ENCODE measurements at regions not wholly inside any gene's neighbourhood (a gene's known extent, or its start where the extent isn't known, plus 50 kb on each side); places are given as distances from the start of the nearest gene placed in this dataset.
"Not testable (repeated sequence)": the region's sequence is repeated elsewhere in the genome, so short reads cannot be mapped to it uniquely, and the experiment has no call there.

DNA sequence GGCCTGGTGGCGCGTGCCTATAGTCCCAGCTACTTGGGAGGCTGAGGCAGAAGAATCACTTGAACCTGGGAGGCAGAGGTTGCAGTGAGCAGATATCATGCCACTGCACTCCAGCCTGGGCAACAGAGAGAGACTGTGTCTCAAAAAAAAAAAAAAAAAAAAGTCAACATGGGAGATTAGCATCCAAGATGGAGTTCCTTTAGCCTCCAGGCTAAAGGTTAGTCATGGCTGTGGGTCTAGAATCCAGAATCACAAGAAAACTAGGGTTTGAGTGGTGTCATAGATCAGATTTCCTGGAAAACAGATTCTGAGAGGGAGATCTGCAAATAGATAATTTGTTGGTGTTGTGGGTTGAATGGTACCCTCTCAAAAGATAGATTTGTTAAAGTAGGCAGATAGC is 117.2 kb downstream of the CD24 start:
- H3K4me3 ChIP-seq (ENCODE audit: low read length); H3K9me3 ChIP-seq (ENCODE audit: low read length); H3K36me3 ChIP-seq (ENCODE audit: insufficient read depth, low read length); H3K4me1 ChIP-seq (ENCODE audit: insufficient read depth, low read length); H3K27me3 ChIP-seq (ENCODE audit: insufficient read depth, low read length); H2AFZ ChIP-seq (ENCODE audit: low read depth, low read length): not testable (repeated sequence)

DNA sequence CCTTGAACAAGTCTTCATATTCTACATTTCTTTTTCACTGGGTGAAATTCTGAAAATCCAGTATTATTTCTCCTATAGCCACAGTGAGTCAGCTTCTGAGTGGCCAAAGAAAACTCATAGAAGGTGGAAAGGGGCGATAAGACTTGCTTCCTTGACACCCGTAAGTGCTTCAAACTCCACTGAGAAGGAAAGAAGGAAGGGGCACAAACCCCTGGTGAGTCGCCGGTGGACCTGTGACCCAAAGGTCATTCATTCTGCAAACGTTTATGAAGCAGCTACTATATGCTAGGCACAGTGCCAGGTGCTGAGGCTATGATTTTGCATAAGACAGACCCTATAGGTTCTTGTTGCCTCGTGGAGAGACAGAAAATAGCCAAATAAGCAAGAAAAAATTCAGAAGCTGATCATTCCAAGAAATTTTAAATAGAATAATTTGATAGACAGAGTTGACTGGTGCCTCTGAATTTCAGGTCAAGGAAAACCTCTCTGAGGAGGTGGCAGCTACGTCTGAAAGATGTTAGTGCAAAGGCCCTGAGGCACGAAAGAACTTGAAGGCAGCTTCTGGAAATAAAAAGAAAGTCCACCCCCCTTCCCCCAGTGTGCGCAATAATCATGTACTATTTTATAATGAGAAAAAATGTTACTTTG is 118.2 kb downstream of the CD24 start:
- H3K36me3 ChIP-seq (ENCODE audit: insufficient read depth, low read length) = no peaks in the 10 kb centered on the region
- H3K9me3 ChIP-seq (ENCODE audit: low read length) = no peaks in the 10 kb centered on the region
- no peak overlapping the region for H3K4me3 ChIP-seq (ENCODE audit: low read length)
- no peaks in the 10 kb centered on the region for H3K4me1 ChIP-seq (ENCODE audit: insufficient read depth, low read length)
- H2AFZ ChIP-seq (ENCODE audit: low read depth, low read length) = no peak overlapping the region
- H3K27me3 ChIP-seq (ENCODE audit: insufficient read depth, low read length) = no peaks in the 10 kb centered on the region

DNA sequence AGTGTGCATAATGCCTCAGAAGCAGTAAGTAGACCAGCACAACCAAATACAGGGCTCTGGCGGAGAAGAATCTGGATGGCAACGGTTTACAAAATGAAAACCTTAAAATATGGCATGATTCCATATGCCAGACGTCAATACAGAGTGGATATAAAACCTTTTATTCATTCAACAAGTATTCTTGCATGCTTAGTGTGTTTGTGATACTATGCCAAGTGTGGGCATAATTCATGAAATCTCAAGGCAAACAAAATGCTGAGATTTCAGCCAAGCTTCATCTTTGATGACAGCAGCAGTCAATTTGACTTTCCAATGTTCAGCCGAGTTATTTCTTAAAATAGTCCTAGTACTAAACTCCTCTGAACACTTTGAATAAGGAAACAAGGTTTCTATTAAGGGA is 119.4 kb downstream of the CD24 start:
- Histone ChIP-seq H3K9me3 (ENCODE audit: low read length) (no peaks in the 10 kb centered on the region), H3K27me3 (ENCODE audit: insufficient read depth, low read length) (no peaks in the 10 kb centered on the region), H3K36me3 (ENCODE audit: insufficient read depth, low read length) (no peaks in the 10 kb centered on the region), H2AFZ (ENCODE audit: low read depth, low read length) (no peak overlapping the region), H3K4me1 (ENCODE audit: insufficient read depth, low read length) (no peaks in the 10 kb centered on the region), H3K4me3 (ENCODE audit: low read length) (no peak overlapping the region)

DNA sequence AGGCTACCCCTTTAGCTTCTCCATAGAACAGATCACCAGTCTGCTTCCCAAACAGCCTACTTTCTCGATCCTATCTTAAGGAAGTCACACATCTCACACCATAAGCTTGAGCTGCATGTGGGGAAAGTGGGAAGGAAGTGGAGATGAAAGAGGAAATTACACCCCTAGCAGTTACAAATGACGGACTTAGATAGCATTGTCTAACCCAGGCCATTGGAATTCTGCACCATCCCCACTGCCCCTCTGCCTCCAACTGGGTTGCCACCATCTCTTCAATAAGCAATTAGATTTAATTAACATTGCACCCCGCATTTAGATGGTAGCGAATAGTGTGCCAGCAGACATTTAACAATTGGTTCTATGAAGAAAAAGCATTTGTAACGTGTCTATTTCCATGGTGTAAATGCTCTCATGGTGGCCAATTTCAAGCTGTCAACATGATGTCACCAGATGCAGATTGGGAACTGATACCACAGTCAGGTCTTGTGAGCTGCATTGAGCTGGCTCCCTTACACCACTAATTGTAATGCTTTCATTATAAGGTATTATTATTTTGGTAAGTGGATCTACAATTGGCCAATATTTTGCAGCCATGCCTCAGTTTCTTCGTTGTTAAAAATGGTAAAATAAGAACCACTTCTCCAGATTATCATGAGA is 124.7 kb downstream of the CD24 start:
- H3K27me3 ChIP-seq (ENCODE audit: insufficient read depth, low read length) = no peaks in the 10 kb centered on the region
- no peaks in the 10 kb centered on the region for H3K9me3 ChIP-seq (ENCODE audit: low read length)
- H3K36me3 ChIP-seq (ENCODE audit: insufficient read depth, low read length) = no peaks in the 10 kb centered on the region
- no peaks in the 10 kb centered on the region for H3K4me1 ChIP-seq (ENCODE audit: insufficient read depth, low read length)
- H3K4me3 ChIP-seq (ENCODE audit: low read length) = no peak overlapping the region
- H2AFZ ChIP-seq (ENCODE audit: low read depth, low read length) = no peak overlapping the region

DNA sequence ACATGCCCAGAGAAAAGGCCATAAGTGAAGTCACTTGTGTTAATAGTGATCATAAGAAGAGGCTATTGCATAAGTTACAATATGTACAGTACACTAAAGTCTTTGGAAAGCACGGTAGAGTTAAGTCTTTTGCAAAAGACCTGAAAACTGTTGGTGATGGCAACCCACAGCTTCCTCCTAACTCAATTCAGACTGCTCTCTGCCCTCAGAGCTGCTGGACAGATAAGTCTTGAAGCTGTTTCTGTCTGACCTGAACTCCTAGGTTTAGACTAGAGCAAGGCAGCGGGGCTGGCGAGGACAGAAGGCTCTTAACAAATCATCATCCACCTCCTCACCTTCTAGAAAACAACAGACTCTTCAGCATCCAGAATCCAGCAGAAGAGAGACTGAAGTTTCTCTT is 125.4 kb downstream of the CD24 start:
- H3K4me1 ChIP-seq (ENCODE audit: insufficient read depth, low read length) = no peaks in the 10 kb centered on the region
- no peaks in the 10 kb centered on the region for H3K27me3 ChIP-seq (ENCODE audit: insufficient read depth, low read length)
- H3K9me3 ChIP-seq (ENCODE audit: low read length) = no peaks in the 10 kb centered on the region
- no peaks in the 10 kb centered on the region for H3K36me3 ChIP-seq (ENCODE audit: insufficient read depth, low read length)
- no peak overlapping the region for H3K4me3 ChIP-seq (ENCODE audit: low read length)
- H2AFZ ChIP-seq (ENCODE audit: low read depth, low read length) = no peak overlapping the region

DNA sequence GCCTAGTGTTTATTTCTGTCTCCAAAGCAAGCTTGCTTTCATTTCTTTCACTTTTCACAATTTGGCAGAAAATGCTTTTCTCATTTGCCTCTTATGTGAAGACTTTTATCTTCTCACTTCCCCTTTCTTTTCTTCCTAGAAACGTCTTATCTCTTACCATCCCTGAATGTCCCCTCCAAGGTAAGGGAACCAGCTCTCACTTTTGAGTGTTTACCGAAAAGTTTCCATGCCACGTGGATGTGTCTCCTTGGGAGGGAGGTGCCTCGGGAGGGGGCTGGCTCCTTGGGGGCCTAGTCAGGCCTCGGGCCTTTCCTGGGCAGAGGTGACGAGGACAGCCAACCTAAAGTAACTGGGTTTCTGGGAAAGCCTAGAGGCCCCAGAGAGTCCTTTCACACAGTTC is 127.4 kb downstream of the CD24 start:
- Histone ChIP-seq H3K36me3 (ENCODE audit: insufficient read depth, low read length) (no peaks in the 10 kb centered on the region), H3K9me3 (ENCODE audit: low read length) (no peaks in the 10 kb centered on the region), H2AFZ (ENCODE audit: low read depth, low read length) (no peak overlapping the region)

DNA sequence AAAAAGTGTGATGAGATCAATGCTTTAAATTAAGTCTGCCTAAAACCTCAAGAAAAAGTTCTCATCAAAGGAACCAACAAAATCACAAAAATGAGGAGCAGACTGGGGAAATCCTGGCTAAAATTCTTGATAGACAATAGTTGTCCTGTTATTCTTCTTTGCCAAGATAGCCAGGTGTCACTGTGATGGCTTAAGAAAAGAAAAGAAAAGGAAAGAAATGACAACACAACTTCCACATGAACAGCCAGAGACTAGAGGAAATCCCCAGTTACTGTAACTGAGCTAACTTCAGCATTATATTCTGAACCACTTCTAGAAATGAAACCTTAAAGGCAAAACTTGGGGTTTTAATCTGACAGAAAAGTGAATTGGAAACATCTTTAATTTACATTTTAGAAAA is 129.6 kb downstream of the CD24 start:
- Histone ChIP-seq H3K36me3 (ENCODE audit: insufficient read depth, low read length) (no peaks in the 10 kb centered on the region), H3K27me3 (ENCODE audit: insufficient read depth, low read length) (peaks cover 2% of the 10 kb centered on the region), H3K9me3 (ENCODE audit: low read length) (no peaks in the 10 kb centered on the region), H3K4me1 (ENCODE audit: insufficient read depth, low read length) (no peaks in the 10 kb centered on the region), H2AFZ (ENCODE audit: low read depth, low read length) (no peak overlapping the region), H3K4me3 (ENCODE audit: low read length) (no peak overlapping the region)

More for the DNA sequence above, 127.4 kb downstream of the CD24 start:
- Histone ChIP-seq H3K4me3 (ENCODE audit: low read length) (no peak overlapping the region), H3K4me1 (ENCODE audit: insufficient read depth, low read length) (no peaks in the 10 kb centered on the region), H3K27me3 (ENCODE audit: insufficient read depth, low read length) (peaks cover 2% of the 10 kb centered on the region)

DNA sequence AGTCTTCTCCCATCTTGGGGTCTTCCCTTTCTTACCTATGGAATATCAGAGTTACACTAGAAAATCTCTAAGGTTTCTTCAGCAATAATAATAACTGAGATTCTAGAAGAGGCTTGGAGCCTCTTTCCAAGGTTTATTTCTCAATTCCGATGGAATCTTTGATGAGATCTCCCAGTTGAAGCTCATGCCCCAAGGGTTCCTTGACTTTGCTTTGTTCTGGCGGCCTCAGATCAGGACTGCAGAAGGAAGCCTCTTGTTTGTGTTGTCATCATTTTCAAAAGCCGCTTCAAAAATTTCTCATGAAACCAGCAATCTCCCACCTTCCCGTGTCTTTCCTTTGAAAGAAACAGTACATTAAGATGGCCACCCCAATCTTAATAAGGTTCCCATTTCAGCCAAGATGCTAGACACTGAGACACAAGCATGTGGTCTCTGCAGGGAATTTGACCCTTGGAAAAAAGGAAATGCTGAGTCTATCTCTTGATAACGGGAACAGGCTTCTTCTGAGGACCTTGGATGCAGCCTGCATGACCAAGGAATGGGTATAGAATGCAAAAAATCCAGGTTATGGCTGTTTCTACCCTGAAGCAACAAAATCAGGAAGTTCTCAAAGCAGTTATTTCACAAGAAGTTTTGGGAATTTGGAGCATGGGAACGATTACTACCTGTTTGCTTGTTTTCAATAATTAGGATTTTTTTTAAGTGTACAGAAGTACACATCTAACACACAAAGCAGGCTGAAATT is 141.6 kb downstream of the CD24 start:
- Histone ChIP-seq H3K36me3 (ENCODE audit: insufficient read depth, low read length) (no peaks in the 10 kb centered on the region), H3K4me3 (ENCODE audit: low read length) (no peak overlapping the region), H3K9me3 (ENCODE audit: low read length) (no peaks in the 10 kb centered on the region), H3K27me3 (ENCODE audit: insufficient read depth, low read length) (no peaks in the 10 kb centered on the region), H2AFZ (ENCODE audit: low read depth, low read length) (no peak overlapping the region), H3K4me1 (ENCODE audit: insufficient read depth, low read length) (no peaks in the 10 kb centered on the region)

DNA sequence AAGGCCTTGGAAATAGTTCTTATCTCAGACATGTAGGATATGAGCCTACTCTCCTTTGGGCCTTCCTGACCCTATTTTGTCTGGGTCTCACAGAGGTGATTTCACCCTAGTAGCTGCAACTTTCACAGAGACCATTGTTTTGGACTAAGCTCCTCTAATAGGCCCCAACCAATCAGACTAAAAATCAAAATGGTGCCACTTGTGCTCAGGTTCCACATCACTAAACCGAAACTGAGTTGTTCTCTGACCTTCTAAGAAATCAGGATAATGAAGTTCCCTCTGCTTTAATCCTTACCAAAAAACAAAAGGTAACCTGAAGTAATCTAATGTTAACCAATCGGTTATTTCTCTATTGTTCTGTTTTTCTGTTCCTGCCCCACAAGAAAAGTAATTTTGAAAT is 143.6 kb downstream of the CD24 start:
- Histone ChIP-seq H3K4me3 (ENCODE audit: low read length) (no peak overlapping the region), H3K4me1 (ENCODE audit: insufficient read depth, low read length) (no peaks in the 10 kb centered on the region), H3K9me3 (ENCODE audit: low read length) (no peaks in the 10 kb centered on the region), H2AFZ (ENCODE audit: low read depth, low read length) (no peak overlapping the region), H3K36me3 (ENCODE audit: insufficient read depth, low read length) (no peaks in the 10 kb centered on the region), H3K27me3 (ENCODE audit: insufficient read depth, low read length) (no peaks in the 10 kb centered on the region)

DNA sequence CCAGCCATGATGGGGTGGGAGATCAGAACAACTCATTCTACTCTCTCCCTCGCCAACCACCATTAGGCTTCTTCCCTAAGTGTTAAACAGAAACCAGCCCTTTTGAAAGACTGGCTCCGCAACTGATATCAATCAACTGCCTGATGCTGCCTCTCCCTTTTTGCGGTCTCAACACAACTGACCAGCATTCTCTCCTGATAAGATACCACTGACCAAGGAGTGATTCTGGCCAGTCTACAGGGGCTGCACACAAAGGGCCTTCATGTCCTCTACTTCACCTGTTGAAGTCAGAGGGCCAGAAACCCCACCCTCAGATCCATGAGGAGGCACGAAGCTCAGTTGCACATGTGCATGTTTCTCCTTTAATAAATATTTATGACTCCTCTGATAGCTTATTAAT is 145.1 kb downstream of the CD24 start:
- H2AFZ ChIP-seq (ENCODE audit: low read depth, low read length) = no peak overlapping the region
- no peaks in the 10 kb centered on the region for H3K36me3 ChIP-seq (ENCODE audit: insufficient read depth, low read length)
- H3K4me3 ChIP-seq (ENCODE audit: low read length) = no peak overlapping the region
- H3K9me3 ChIP-seq (ENCODE audit: low read length) = no peaks in the 10 kb centered on the region
- H3K4me1 ChIP-seq (ENCODE audit: insufficient read depth, low read length) = no peaks in the 10 kb centered on the region
- no peaks in the 10 kb centered on the region for H3K27me3 ChIP-seq (ENCODE audit: insufficient read depth, low read length)

DNA sequence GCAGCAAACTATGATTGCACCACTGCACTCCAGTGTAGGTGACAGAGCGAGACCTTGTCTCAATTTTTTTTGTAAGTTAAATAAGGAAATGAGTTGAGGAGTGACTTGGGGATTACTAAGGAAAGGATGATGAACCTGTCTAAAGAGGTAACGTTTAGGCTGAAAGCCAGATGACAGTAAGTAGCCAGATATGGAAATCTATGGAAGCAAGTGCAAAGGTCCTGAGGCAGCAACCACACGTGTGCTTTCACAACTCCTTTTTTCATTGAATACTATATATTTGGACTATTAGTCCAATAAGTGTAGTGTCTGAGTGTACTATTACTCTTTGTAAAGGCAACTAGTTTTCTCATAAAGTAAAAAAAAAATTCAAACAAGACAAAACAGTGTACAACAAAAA is 147.4 kb downstream of the CD24 start:
- Histone ChIP-seq H3K36me3 (ENCODE audit: insufficient read depth, low read length) (no peaks in the 10 kb centered on the region), H3K27me3 (ENCODE audit: insufficient read depth, low read length) (no peaks in the 10 kb centered on the region), H2AFZ (ENCODE audit: low read depth, low read length) (no peak overlapping the region), H3K4me3 (ENCODE audit: low read length) (no peak overlapping the region), H3K9me3 (ENCODE audit: low read length) (no peaks in the 10 kb centered on the region), H3K4me1 (ENCODE audit: insufficient read depth, low read length) (no peaks in the 10 kb centered on the region)

DNA sequence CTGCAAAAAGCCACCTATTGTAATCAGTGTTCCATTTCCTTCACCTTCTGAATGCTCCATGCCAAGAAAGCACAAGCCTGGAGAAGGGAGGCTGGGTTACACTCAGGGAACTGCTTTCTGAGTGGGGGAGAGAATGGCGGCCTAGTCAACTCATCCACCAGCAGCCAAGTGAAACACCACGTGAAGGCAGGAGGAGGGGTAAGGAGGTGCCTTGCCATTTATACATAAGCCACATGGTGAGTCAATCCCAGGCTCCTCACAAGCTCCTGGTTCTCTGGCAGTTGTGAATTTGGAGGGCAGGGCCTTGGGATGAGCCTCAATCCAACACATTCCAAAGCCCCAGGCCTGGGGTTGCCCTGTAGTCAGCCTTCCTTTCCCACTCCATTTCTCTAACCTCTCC is 149.4 kb downstream of the CD24 start:
- Histone ChIP-seq H3K4me1 (ENCODE audit: insufficient read depth, low read length) (no peaks in the 10 kb centered on the region), H2AFZ (ENCODE audit: low read depth, low read length) (no peak overlapping the region), H3K4me3 (ENCODE audit: low read length) (no peak overlapping the region), H3K36me3 (ENCODE audit: insufficient read depth, low read length) (no peaks in the 10 kb centered on the region), H3K9me3 (ENCODE audit: low read length) (no peaks in the 10 kb centered on the region), H3K27me3 (ENCODE audit: insufficient read depth, low read length) (no peaks in the 10 kb centered on the region)

DNA sequence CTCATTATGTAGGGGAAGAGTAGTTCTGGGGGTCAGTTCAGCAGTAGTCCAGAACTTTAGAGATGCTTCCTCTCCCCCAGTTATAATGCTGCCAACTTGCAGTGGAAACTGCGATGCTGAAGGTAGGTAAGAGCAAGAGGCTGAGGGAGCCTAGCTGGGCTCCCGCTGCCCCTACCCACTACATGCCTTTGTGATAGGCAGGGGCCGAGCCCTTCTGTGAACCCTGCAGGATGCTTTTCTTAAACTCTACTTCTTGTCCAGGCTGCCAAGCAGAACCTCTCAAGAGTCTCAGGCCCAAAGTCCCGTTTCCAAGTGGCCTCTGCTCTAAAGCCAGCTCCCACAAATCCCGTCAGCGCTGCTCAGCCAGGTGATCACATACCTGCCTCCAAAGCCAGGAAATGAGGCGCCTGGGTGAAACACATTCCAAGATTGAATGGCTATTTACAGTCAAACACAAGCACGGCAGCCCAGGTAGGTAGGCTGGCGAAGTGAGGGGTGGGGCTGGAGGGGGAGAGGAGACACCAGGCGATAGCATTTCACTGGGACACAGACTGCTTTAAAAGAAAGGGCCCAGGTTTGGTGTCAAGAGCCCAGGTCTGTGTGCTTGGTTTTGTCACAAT is 150.7 kb downstream of the CD24 start:
- no peaks in the 10 kb centered on the region for H3K36me3 ChIP-seq (ENCODE audit: insufficient read depth, low read length)
- no peaks in the 10 kb centered on the region for H3K4me1 ChIP-seq (ENCODE audit: insufficient read depth, low read length)
- H3K9me3 ChIP-seq (ENCODE audit: low read length) = no peaks in the 10 kb centered on the region
- H3K4me3 ChIP-seq (ENCODE audit: low read length) = no peak overlapping the region
- no peaks in the 10 kb centered on the region for H3K27me3 ChIP-seq (ENCODE audit: insufficient read depth, low read length)
- no peak overlapping the region for H2AFZ ChIP-seq (ENCODE audit: low read depth, low read length)
